IMR-90 (cell line): ENCODE measurements at regions not wholly inside any gene's neighbourhood (a gene's known extent, or its start where the extent isn't known, plus 50 kb on each side); places are given as distances from the start of the nearest gene placed in this dataset.

ENCODE experiments used
- ATAC-seq: fragments of 200-7000 bp; cut with Tn5 transposase; 2 replicates; pipeline ENCODE4 v1.9.1; 2020; ENCODE audit warnings: low read depth, mild to moderate bottlenecking, moderate library complexity
- BruUV-seq: library from RNA; stranded (reverse); fragments of 400-500 nt; replicated peaks from 2 replicates; lab custom pipeline; 2021; lab: Mats Ljungman, UMichigan
- CTCF ChIA-PET: fragments of 300-600 bp; formaldehyde crosslinking; extraction: SDS; loops from one replicate; lab custom pipeline; 2021; ENCODE audit warnings: antibody characterized with exemption; lab: Yijun Ruan, JAX
- POLR2A ChIA-PET: fragments of 300-600 bp; sonication (Branson Sonifier 250); formaldehyde crosslinking; loops from one replicate; lab custom pipeline; 2022; ENCODE audit warnings: antibody characterized with exemption; ENCODE audit not compliant: unreplicated experiment; lab: Charles Lee
- DNase-seq: peaks from one replicate; pipeline ENCODE4 v3.0.0; 2013
- H2AFZ ChIP-seq: replicated peaks from 2 replicates; pipeline ENCODE3; 2013; ENCODE audit warnings: low read length, mild to moderate bottlenecking; ENCODE audit not compliant: poor library complexity
- H2AK5ac ChIP-seq: 2 replicates; pipeline ENCODE4 v1.6.1; 2013; ENCODE audit warnings: low read depth, low read length, inconsistent platforms
- H2AK9ac ChIP-seq: replicated peaks from 2 replicates; pipeline ENCODE3; 2013; ENCODE audit warnings: mild to moderate bottlenecking, low read depth, low read length, moderate library complexity; ENCODE audit not compliant: poor library complexity
- H2BK120ac ChIP-seq: 2 replicates; pipeline ENCODE4 v1.6.1; 2013; ENCODE audit warnings: low read depth, low read length, inconsistent platforms
- H2BK15ac ChIP-seq: 3 replicates; pipeline ENCODE4 v1.6.1; 2013; ENCODE audit warnings: low read depth, low read length, inconsistent platforms
- H2BK20ac ChIP-seq: 2 replicates; pipeline ENCODE4 v1.6.1; 2013; ENCODE audit warnings: low read depth, mild to moderate bottlenecking, inconsistent platforms, low read length, moderate library complexity
- H2BK5ac ChIP-seq: 2 replicates; pipeline ENCODE4 v1.6.1; 2013; ENCODE audit warnings: mild to moderate bottlenecking, low read depth, low read length, inconsistent platforms; ENCODE audit not compliant: poor library complexity, severe bottlenecking
- H3K14ac ChIP-seq: replicated peaks from 2 replicates; pipeline ENCODE4 v1.6.1; 2013; ENCODE audit warnings: low read depth, low read length, inconsistent platforms
- H3K18ac ChIP-seq: 2 replicates; pipeline ENCODE4 v1.6.1; 2013; ENCODE audit warnings: low read depth, low read length, control low read depth
- H3K23ac ChIP-seq: 2 replicates; pipeline ENCODE4 v1.6.1; 2013; ENCODE audit warnings: low read depth, low read length, inconsistent platforms
- H3K27ac ChIP-seq: 2 replicates; pipeline ENCODE4 v1.5.1; 2013; ENCODE audit warnings: mild to moderate bottlenecking, control low read depth, low read length; ENCODE audit not compliant: insufficient read depth
- H3K27me3 ChIP-seq: 2 replicates; pipeline ENCODE4 v1.6.1; 2013; ENCODE audit warnings: low read length; ENCODE audit not compliant: control insufficient read depth, insufficient read depth
- H3K36me3 ChIP-seq: 2 replicates; pipeline ENCODE4 v1.6.1; 2013; ENCODE audit warnings: low read length, mixed read lengths; ENCODE audit not compliant: control insufficient read depth, insufficient read depth
- H3K4ac ChIP-seq: 2 replicates; pipeline ENCODE4 v1.6.1; 2013; ENCODE audit warnings: low read depth, low read length, inconsistent platforms
- H3K4me1 ChIP-seq: 2 replicates; pipeline ENCODE4 v1.6.1; 2013; ENCODE audit warnings: low read length, mixed read lengths; ENCODE audit not compliant: control insufficient read depth, insufficient read depth
- H3K4me2 ChIP-seq: 2 replicates; pipeline ENCODE4 v1.6.1; 2013; ENCODE audit warnings: low read depth, mild to moderate bottlenecking, control low read depth, low read length, moderate library complexity
- H3K4me3 ChIP-seq: 2 replicates; pipeline ENCODE4 v1.5.1; 2013; ENCODE audit warnings: low read depth, mild to moderate bottlenecking, control low read depth, low read length, moderate library complexity; ENCODE audit not compliant: insufficient read depth
- H3K56ac ChIP-seq: 2 replicates; pipeline ENCODE4 v1.6.1; 2013; ENCODE audit warnings: low read length, inconsistent platforms; ENCODE audit not compliant: insufficient read depth; ENCODE audit errors: extremely low read depth
- H3K79me1 ChIP-seq, 2 experiments: 2 replicates each; pipeline ENCODE4 v1.6.1; 2013; ENCODE audit warnings: low read length in 2 of 2, inconsistent platforms in 1 of 2, low read depth in 1 of 2
- H3K9ac ChIP-seq: 2 replicates; pipeline ENCODE4 v1.6.1; 2013; ENCODE audit warnings: low read depth, low read length, control low read depth
- H3K9me1 ChIP-seq: 2 replicates; pipeline ENCODE4 v1.6.1; 2013; ENCODE audit warnings: low read length, inconsistent platforms; ENCODE audit not compliant: insufficient read depth
- H3K9me3 ChIP-seq: 2 replicates; pipeline ENCODE4 v1.6.1; 2013; ENCODE audit warnings: low read length; ENCODE audit not compliant: control insufficient read depth, insufficient read depth
- H4K20me1 ChIP-seq: 2 replicates; pipeline ENCODE4 v1.6.1; 2013; ENCODE audit warnings: low read length, inconsistent platforms; ENCODE audit not compliant: insufficient read depth
- H4K5ac ChIP-seq: 2 replicates; pipeline ENCODE4 v1.6.1; 2013; ENCODE audit warnings: mild to moderate bottlenecking, low read depth, low read length, control low read depth
- H4K8ac ChIP-seq, 2 experiments: 2 replicates each; pipeline ENCODE4 v1.6.1; 2013; ENCODE audit warnings: low read depth in 2 of 2, low read length in 2 of 2, control low read depth in 1 of 2, inconsistent platforms in 1 of 2
- H4K91ac ChIP-seq: 2 replicates; pipeline ENCODE4 v1.6.1; 2013; ENCODE audit warnings: low read depth, low read length, inconsistent platforms; ENCODE audit not compliant: insufficient read depth
- CHD1 ChIP-seq: IDR thresholded peaks from 2 replicates; pipeline ENCODE4 v1.6.1; 2012; ENCODE audit warnings: low read depth, low read length, improper control_type of control experiment
- FOS ChIP-seq: fragments of 150-350 bp; IDR thresholded peaks from 2 replicates; pipeline ENCODE4 v1.6.1; 2016; ENCODE audit warnings: low read depth, low read length
- MAZ ChIP-seq: IDR thresholded peaks from 2 replicates; pipeline ENCODE4 v1.6.1; 2012; ENCODE audit warnings: low read depth, mild to moderate bottlenecking, low read length, improper control_type of control experiment, moderate library complexity, borderline replicate concordance
- NFE2L2 ChIP-seq: fragments of 150-350 bp; IDR thresholded peaks from 2 replicates; pipeline ENCODE4 v1.6.1; 2016; ENCODE audit warnings: low read depth, mild to moderate bottlenecking, low read length
- POLR2A ChIP-seq: IDR thresholded peaks from 2 replicates; pipeline ENCODE4 v1.6.1; 2012; ENCODE audit warnings: mild to moderate bottlenecking, low read depth, low read length
- RAD21 ChIP-seq: IDR thresholded peaks from 2 replicates; pipeline ENCODE4 v1.6.1; 2012; ENCODE audit warnings: low read length, improper control_type of control experiment
- SMC3 ChIP-seq: fragments of 150-350 bp; IDR thresholded peaks from 2 replicates; pipeline ENCODE4 v1.6.1; 2016; ENCODE audit warnings: low read depth, mild to moderate bottlenecking, antibody characterized with exemption, low read length, moderate library complexity
- WGBS, 2 experiments: methylation state at CpG; one replicate each; pipeline versions ENCODE4 v1.1.5 to v1.1.7; 2013; ENCODE audit warnings: missing lambda C conversion rate in 2 of 2; ENCODE audit not compliant: insufficient read length in 1 of 2; ENCODE audit errors: extremely low coverage in 2 of 2; 5-methylcytosine and 5-hydroxymethylcytosine counted together
- dilution Hi-C: fragments of 300-500 bp; cut with HindIII; formaldehyde crosslinking; loops from one replicate; pipeline ENCODE4 v1.14.3; 2018; ENCODE audit warnings: low sequenced_read_pairs; ENCODE audit not compliant: unreplicated experiment
- in situ Hi-C: fragments of 300-500 bp; cut with MboI; formaldehyde crosslinking; loops from 3 replicates; pipeline ENCODE4 v1.14.3; 2019; ENCODE audit warnings: low sequenced_read_pairs, inconsistent platforms, mixed read lengths
- intact Hi-C: fragments of 100-400 bp; cut with micrococcal nuclease; formaldehyde crosslinking; loops from 2 replicates; pipeline ENCODE4 v1.10.0; 2022
- TF ChIP-seq, protein P1 (sequence below): fragments of 150-350 bp; IDR thresholded peaks from 2 replicates; pipeline ENCODE4 v1.6.1; 2017; ENCODE audit warnings: mild to moderate bottlenecking, antibody characterized with exemption, low read length, low read depth
- TF ChIP-seq, protein P2 (sequence below): fragments of 150-350 bp; IDR thresholded peaks from 2 replicates; pipeline ENCODE4 v1.6.1; 2016; ENCODE audit warnings: low read depth, mild to moderate bottlenecking, low read length, moderate library complexity, borderline replicate concordance

DNA sequence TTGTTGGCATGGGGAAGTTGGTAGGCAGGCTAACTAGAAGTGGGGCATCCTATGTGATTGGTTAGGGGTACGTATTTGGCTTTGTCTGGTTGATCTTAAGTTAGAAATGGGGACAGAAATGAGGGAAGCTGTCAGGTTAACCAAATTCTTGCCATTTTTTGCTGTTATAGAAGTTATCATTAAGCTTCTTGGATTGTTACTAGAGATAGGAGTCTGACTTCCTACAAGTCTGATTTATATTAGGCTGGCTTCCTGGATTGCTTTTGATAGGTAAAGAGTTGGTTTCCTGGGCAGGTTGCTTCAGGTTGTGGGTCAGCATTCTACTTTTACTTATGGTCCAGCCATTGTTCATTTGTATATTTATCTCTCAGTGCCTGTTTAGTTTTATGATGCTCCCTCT, 216.9 kb downstream of the TLE4 start:
- intact Hi-C loops (no loop called here), in situ Hi-C loops (no loop called here), dilution Hi-C loops (no loop called here)
- no peak overlapping the region for H3K14ac ChIP-seq
- no peaks in the 10 kb centered on the region for H4K20me1 ChIP-seq
- no peaks in the 10 kb centered on the region for H3K9me1 ChIP-seq
- no peak overlapping the region for H3K4ac ChIP-seq
- H3K18ac ChIP-seq, result no peak overlapping the region
- H4K8ac ChIP-seq, result no peak overlapping the region
- no peak overlapping the region for H2BK5ac ChIP-seq
- H3K27ac ChIP-seq, result no peak overlapping the region
- no peaks in the 10 kb centered on the region for H3K4me1 ChIP-seq
- no peak overlapping the region for H2BK15ac ChIP-seq
- no peak overlapping the region for H2BK120ac ChIP-seq
- 40% methylated on average over 1 of the region's 1 CpG; no CpG with 5 or more reads in 1 of the 2 experiments for WGBS, 2 experiments
- H3K9me3 ChIP-seq, result no peaks in the 10 kb centered on the region
- H3K27me3 ChIP-seq, result no peaks in the 10 kb centered on the region
- TF ChIP-seq, protein P1, sequence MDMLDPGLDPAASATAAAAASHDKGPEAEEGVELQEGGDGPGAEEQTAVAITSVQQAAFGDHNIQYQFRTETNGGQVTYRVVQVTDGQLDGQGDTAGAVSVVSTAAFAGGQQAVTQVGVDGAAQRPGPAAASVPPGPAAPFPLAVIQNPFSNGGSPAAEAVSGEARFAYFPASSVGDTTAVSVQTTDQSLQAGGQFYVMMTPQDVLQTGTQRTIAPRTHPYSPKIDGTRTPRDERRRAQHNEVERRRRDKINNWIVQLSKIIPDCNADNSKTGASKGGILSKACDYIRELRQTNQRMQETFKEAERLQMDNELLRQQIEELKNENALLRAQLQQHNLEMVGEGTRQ, result no peak
- TF ChIP-seq NFE2L2, result no peak
- TF ChIP-seq RAD21, result no peak
- TF ChIP-seq POLR2A, result no peak
- TF ChIP-seq CHD1, result no peak
- no peak for TF ChIP-seq SMC3
- no peak for TF ChIP-seq MAZ
- no peak for TF ChIP-seq FOS
- TF ChIP-seq, protein P2, sequence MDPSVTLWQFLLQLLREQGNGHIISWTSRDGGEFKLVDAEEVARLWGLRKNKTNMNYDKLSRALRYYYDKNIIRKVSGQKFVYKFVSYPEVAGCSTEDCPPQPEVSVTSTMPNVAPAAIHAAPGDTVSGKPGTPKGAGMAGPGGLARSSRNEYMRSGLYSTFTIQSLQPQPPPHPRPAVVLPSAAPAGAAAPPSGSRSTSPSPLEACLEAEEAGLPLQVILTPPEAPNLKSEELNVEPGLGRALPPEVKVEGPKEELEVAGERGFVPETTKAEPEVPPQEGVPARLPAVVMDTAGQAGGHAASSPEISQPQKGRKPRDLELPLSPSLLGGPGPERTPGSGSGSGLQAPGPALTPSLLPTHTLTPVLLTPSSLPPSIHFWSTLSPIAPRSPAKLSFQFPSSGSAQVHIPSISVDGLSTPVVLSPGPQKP, result no peak
- ChIA-PET CTCF (interaction anchor here (0.7 kb wide), 1 partner anchor 178 kb away, joined by 3 read pairs; no protein-coding TSS in a partner anchor), POLR2A (no interaction called here)
- no peak overlapping the region for H2AK5ac ChIP-seq
- H2BK20ac ChIP-seq, result no peak overlapping the region
- no peak overlapping the region for H2AFZ ChIP-seq
- no peak for ATAC-seq
- no peaks in the 10 kb centered on the region for H3K36me3 ChIP-seq
- H3K79me1 ChIP-seq, result no peaks in the 10 kb centered on the region
- no peak overlapping the region for H3K9ac ChIP-seq
- BruUV-seq, result no TSS peak
- no peak overlapping the region for H2AK9ac ChIP-seq
- H3K23ac ChIP-seq, result no peak overlapping the region
- H3K4me2 ChIP-seq, result no peak overlapping the region
- no peak for DNase-seq
- no peak overlapping the region for H4K5ac ChIP-seq
- no peak overlapping the region for H3K56ac ChIP-seq
- H3K4me3 ChIP-seq, result no peak overlapping the region
- no peak overlapping the region for H4K91ac ChIP-seq
